ENCODE measurements at regions not wholly inside any gene's neighbourhood (a gene's known extent, or its start where the extent isn't known, plus 50 kb on each side); places are given as distances from the start of the nearest gene placed in this dataset.

- Histone ChIP-seq H4K20me1 (ENCODE audit: insufficient read depth) (no peaks in the 10 kb centered on the region), H3K27ac (no peak overlapping the region), H3K9ac (no peak overlapping the region), H3K4me1 (ENCODE audit: low read depth, poor library complexity, severe bottlenecking) (no peaks in the 10 kb centered on the region), H3K4me2 (no peak overlapping the region), H3K79me2 (ENCODE audit: insufficient read depth, low read depth) (no peaks in the 10 kb centered on the region), H2AFZ (ENCODE audit: low read depth) (no peak overlapping the region), H3K4me3 (IDR thresholded peaks at IDR 0.05; ENCODE audit: insufficient read depth, low read depth, low read length) (no peak overlapping the region), H3K36me3 (ENCODE audit: insufficient read depth) (no peaks in the 10 kb centered on the region), H3K27me3 (ENCODE audit: insufficient read depth, low read depth) (no peaks in the 10 kb centered on the region)
- TF ChIP-seq, protein P1, sequence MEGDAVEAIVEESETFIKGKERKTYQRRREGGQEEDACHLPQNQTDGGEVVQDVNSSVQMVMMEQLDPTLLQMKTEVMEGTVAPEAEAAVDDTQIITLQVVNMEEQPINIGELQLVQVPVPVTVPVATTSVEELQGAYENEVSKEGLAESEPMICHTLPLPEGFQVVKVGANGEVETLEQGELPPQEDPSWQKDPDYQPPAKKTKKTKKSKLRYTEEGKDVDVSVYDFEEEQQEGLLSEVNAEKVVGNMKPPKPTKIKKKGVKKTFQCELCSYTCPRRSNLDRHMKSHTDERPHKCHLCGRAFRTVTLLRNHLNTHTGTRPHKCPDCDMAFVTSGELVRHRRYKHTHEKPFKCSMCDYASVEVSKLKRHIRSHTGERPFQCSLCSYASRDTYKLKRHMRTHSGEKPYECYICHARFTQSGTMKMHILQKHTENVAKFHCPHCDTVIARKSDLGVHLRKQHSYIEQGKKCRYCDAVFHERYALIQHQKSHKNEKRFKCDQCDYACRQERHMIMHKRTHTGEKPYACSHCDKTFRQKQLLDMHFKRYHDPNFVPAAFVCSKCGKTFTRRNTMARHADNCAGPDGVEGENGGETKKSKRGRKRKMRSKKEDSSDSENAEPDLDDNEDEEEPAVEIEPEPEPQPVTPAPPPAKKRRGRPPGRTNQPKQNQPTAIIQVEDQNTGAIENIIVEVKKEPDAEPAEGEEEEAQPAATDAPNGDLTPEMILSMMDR (conservative IDR thresholded peaks at IDR 0.05; ENCODE audit: low read depth, low read length) = no peak
These were observed 80.0 kb downstream of the GALR1 start for GRCh38 chr18:77329651-77330050.

DNA sequence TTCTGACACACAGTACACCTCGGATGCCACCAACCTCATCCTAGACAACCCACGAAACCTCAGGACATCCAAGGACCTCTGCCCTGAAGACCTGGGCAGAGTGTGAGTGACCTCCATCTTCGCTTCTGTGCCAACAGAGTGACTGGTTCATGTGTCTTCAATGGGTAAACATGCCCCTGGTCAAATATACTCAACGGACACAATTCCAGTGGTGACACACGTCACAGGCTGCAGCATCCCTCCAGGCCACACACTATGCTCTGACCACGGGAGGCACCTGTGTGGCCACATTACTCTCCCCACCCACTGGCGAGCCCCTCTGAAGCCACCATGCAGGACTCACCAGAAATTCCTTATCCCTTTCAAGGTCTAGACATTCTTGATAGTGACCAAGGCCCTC lies 85.2 kb downstream of the GALR1 start:
- Histone ChIP-seq H3K27ac (no peak overlapping the region), H3K27me3 (ENCODE audit: insufficient read depth, low read depth) (no peaks in the 10 kb centered on the region), H2AFZ (ENCODE audit: low read depth) (no peak overlapping the region), H3K36me3 (ENCODE audit: insufficient read depth) (no peaks in the 10 kb centered on the region), H3K79me2 (ENCODE audit: insufficient read depth, low read depth) (no peaks in the 10 kb centered on the region), H3K4me2 (no peak overlapping the region), H3K9ac (no peak overlapping the region), H3K4me1 (ENCODE audit: low read depth, poor library complexity, severe bottlenecking) (no peaks in the 10 kb centered on the region), H4K20me1 (ENCODE audit: insufficient read depth) (no peaks in the 10 kb centered on the region), H3K4me3 (IDR thresholded peaks at IDR 0.05; ENCODE audit: insufficient read depth, low read depth, low read length) (no peak overlapping the region)
- TF ChIP-seq, protein P1 (conservative IDR thresholded peaks at IDR 0.05; ENCODE audit: low read depth, low read length) = no peak

GRCh38 chr18:77337604-77338003 lies 88.0 kb downstream of the GALR1 start:
- no peak overlapping the region for H3K9ac ChIP-seq
- no peaks in the 10 kb centered on the region for H3K4me1 ChIP-seq (ENCODE audit: low read depth, poor library complexity, severe bottlenecking)
- no peak overlapping the region for H2AFZ ChIP-seq (ENCODE audit: low read depth)
- H3K4me2 ChIP-seq = no peak overlapping the region
- TF ChIP-seq, protein P1 (conservative IDR thresholded peaks at IDR 0.05; ENCODE audit: low read depth, low read length) = no peak
- no peak overlapping the region for H3K27ac ChIP-seq
- H3K36me3 ChIP-seq (ENCODE audit: insufficient read depth) = no peaks in the 10 kb centered on the region
- H3K4me3 ChIP-seq (IDR thresholded peaks at IDR 0.05; ENCODE audit: insufficient read depth, low read depth, low read length) = no peak overlapping the region
- H4K20me1 ChIP-seq (ENCODE audit: insufficient read depth) = no peaks in the 10 kb centered on the region
- H3K79me2 ChIP-seq (ENCODE audit: insufficient read depth, low read depth) = no peaks in the 10 kb centered on the region
- H3K27me3 ChIP-seq (ENCODE audit: insufficient read depth, low read depth) = no peaks in the 10 kb centered on the region

DNA sequence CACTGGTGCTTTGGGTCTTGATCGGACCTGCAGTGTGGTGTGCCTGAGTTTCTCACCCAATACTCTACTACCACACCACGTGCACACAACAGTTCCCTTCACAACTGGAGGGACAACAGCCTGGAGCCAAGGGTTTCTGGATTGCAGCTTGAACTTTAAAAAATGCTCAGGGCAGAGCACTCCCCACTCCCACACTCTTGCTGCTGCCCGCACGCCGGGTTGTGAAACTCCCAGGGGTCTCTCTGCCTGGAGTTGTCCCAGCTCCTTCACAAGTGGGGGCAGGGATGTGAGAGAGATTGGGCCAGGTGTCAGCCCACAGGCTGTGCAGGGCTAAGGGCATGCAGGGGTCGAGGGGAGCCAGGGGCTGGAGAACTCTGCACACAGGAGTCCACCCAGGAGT lies 89.4 kb downstream of the GALR1 start:
- TF ChIP-seq, protein P1 (conservative IDR thresholded peaks at IDR 0.05; ENCODE audit: low read depth, low read length) = no peak
- Histone ChIP-seq H4K20me1 (ENCODE audit: insufficient read depth) (no peaks in the 10 kb centered on the region), H3K4me2 (no peak overlapping the region), H3K36me3 (ENCODE audit: insufficient read depth) (no peaks in the 10 kb centered on the region), H3K27me3 (ENCODE audit: insufficient read depth, low read depth) (no peaks in the 10 kb centered on the region), H3K79me2 (ENCODE audit: insufficient read depth, low read depth) (no peaks in the 10 kb centered on the region), H3K27ac (no peak overlapping the region), H3K9ac (no peak overlapping the region), H3K4me1 (ENCODE audit: low read depth, poor library complexity, severe bottlenecking) (no peaks in the 10 kb centered on the region), H3K4me3 (IDR thresholded peaks at IDR 0.05; ENCODE audit: insufficient read depth, low read depth, low read length) (no peak overlapping the region), H2AFZ (ENCODE audit: low read depth) (no peak overlapping the region)

Data from KMS-11 (cell line).